BLaER1 (cell line): ENCODE measurements at regions not wholly inside any gene's neighbourhood (a gene's known extent, or its start where the extent isn't known, plus 50 kb on each side); places are given as distances from the start of the nearest gene placed in this dataset.

ENCODE experiments used
- H3K27ac ChIP-seq: shearing (Covaris generic); formaldehyde crosslinking; 2 replicates; pipeline ENCODE4 v1.8.1; 2022
- H3K27me3 ChIP-seq: shearing (Covaris generic); formaldehyde crosslinking; 2 replicates; pipeline ENCODE4 v1.8.1; 2022
- H3K36me3 ChIP-seq: shearing (Covaris generic); formaldehyde crosslinking; 2 replicates; pipeline ENCODE4 v1.8.1; 2022
- H3K4me1 ChIP-seq: shearing (Covaris generic); formaldehyde crosslinking; 2 replicates; pipeline ENCODE4 v1.8.1; 2022
- H3K4me2 ChIP-seq: shearing (Covaris generic); formaldehyde crosslinking; 2 replicates; pipeline ENCODE4 v1.8.1; 2022
- H3K4me3 ChIP-seq: shearing (Covaris generic); formaldehyde crosslinking; 2 replicates; pipeline ENCODE4 v1.8.1; 2022
- H3K9ac ChIP-seq: shearing (Covaris generic); formaldehyde crosslinking; 2 replicates; pipeline ENCODE4 v1.8.1; 2022
- H3K9me3 ChIP-seq: shearing (Covaris generic); formaldehyde crosslinking; 2 replicates; pipeline ENCODE4 v1.8.1; 2022
- H4K20me1 ChIP-seq: shearing (Covaris generic); formaldehyde crosslinking; 2 replicates; pipeline ENCODE4 v1.8.1; 2022
- Cebpa-rat ChIP-seq: shearing (Covaris generic); IDR thresholded peaks from 2 replicates; pipeline ENCODE4 v1.8.1; 2022

DNA sequence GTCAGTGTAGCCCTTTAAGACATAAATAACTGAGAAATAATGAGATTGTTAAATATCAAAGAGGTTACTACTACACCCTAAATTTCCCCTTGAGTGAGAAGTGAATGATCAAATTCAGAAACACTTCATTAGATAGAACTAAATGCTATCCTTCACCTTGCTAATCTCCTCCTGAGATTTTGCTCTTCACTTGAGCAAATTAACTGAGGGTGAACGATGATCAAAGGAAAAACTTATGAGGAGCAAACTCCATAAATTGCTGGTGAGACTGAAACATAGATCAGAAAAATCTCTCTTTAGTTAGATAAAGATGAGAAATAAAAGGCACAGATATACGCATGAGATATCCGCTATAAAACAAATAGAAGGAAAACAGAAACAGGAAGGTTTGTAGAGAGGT lies 63.1 kb upstream of the TANC1 start:
- H3K4me2 ChIP-seq, result no peak overlapping the region
- no peaks in the 10 kb centered on the region for H4K20me1 ChIP-seq
- no peak overlapping the region for H3K9ac ChIP-seq
- no peaks in the 10 kb centered on the region for H3K36me3 ChIP-seq
- TF ChIP-seq Cebpa-rat, result no peak
- no peak overlapping the region for H3K4me3 ChIP-seq
- H3K27ac ChIP-seq, result no peak overlapping the region
- H3K27me3 ChIP-seq, result no peaks in the 10 kb centered on the region
- H3K9me3 ChIP-seq, result no peaks in the 10 kb centered on the region
- H3K4me1 ChIP-seq, result no peaks in the 10 kb centered on the region

DNA sequence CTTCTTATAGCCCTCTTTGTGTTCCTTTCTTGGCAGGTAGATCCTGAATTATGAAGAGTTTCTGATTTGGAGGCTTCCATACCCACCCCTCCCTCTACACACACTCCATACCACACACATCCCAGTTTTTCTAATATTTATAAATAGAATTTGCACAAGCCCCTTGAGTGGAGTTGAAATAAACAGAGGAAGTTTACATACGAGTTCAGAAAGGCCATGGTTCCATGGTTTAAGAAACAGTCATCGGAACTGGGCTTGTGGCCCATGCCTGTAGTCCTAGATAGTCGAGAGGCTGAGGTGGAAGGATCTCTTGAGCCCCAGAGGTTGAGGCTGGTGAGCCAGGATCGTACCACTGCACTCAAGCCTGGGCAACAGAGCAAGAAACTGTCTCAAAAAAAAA lies 62.7 kb upstream of the TANC1 start:
- Histone ChIP-seq H3K27me3 (no peaks in the 10 kb centered on the region), H3K36me3 (no peaks in the 10 kb centered on the region), H3K4me2 (no peak overlapping the region), H3K4me1 (no peaks in the 10 kb centered on the region), H4K20me1 (no peaks in the 10 kb centered on the region), H3K27ac (no peak overlapping the region), H3K9me3 (no peaks in the 10 kb centered on the region), H3K9ac (no peak overlapping the region), H3K4me3 (no peak overlapping the region)
- TF ChIP-seq Cebpa-rat, result no peak

DNA sequence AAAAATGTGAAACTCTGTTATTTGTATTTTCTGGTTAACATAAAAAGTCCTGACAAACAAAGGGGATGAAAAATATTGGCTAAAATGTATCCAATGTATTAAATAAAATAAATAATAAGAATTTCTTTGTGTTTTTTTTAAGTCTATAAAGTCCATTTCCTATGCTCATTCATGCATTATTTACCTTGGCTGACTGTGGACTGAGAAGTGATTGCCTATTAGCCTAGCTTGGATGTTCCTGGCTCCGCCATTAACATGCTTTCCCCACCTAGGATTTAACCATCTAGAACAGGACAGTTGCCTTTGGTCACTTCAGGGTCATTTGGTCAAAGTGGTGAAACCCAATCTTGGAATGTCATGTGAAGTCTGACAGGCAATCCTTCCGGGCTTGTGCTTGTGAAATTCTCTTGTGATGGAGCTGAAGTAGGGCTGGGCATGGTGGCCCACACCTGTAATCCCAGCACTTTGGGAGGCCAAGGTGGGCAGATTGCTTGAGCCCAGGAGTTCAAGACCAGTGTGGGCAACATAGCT lies 60.4 kb upstream of the TANC1 start:
- Histone ChIP-seq H3K9ac (no peak overlapping the region), H3K36me3 (no peaks in the 10 kb centered on the region), H3K4me3 (no peak overlapping the region), H3K27ac (no peak overlapping the region), H3K27me3 (no peaks in the 10 kb centered on the region), H3K9me3 (no peaks in the 10 kb centered on the region), H4K20me1 (no peaks in the 10 kb centered on the region), H3K4me2 (no peak overlapping the region), H3K4me1 (no peaks in the 10 kb centered on the region)
- TF ChIP-seq Cebpa-rat, result no peak

DNA sequence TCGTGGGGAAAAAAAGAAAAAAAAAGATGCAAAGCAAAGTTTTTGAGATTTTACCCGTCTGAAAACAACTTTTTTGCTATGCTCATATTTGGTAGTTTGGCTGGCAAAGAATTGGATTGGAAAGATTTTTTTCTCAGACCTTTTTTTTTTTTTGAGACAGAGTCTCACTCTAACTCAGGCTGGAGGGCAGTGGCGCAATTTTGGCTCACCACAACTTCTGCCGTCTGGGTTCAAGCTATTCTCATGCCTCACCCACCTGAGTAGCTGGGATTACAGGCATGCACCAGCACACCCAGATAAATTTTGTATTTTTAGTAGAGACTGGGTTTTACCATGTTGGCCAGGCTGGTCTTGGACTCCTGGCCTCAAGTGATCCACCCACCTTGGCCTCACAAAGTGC lies 56.3 kb upstream of the TANC1 start:
- H4K20me1 ChIP-seq, result no peaks in the 10 kb centered on the region
- no peak overlapping the region for H3K4me3 ChIP-seq
- no peak overlapping the region for H3K27ac ChIP-seq
- H3K4me2 ChIP-seq, result no peak overlapping the region
- no peak overlapping the region for H3K9ac ChIP-seq
- H3K4me1 ChIP-seq, result peaks cover 15% of the 10 kb centered on the region
- no peak for TF ChIP-seq Cebpa-rat
- no peaks in the 10 kb centered on the region for H3K36me3 ChIP-seq
- H3K27me3 ChIP-seq, result no peaks in the 10 kb centered on the region
- no peaks in the 10 kb centered on the region for H3K9me3 ChIP-seq

DNA sequence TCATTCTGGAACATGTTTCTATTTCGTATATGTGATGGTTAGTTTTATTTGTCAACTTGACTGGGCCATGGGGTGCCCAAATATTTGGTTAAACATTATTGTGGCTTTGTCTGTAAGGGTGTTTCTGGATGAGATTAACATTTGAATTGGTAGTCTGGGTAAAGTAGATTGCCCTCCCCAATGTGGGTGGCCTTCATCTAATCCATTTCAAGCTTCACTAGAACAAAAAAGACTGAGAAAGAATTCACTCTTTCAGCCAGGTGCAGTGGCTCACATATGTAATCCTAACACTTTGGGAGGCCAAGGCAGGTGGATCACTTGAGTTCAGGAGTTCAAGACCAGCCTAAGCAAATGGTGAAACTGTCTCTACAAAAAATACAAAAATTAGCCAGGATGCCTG lies 55.7 kb upstream of the TANC1 start:
- H3K9me3 ChIP-seq, result no peaks in the 10 kb centered on the region
- H3K4me2 ChIP-seq, result no peak overlapping the region
- no peak overlapping the region for H3K27ac ChIP-seq
- no peak overlapping the region for H3K4me3 ChIP-seq
- no peaks in the 10 kb centered on the region for H3K27me3 ChIP-seq
- H3K4me1 ChIP-seq, result peaks cover 15% of the 10 kb centered on the region
- no peak overlapping the region for H3K9ac ChIP-seq
- no peak for TF ChIP-seq Cebpa-rat
- H4K20me1 ChIP-seq, result no peaks in the 10 kb centered on the region
- no peaks in the 10 kb centered on the region for H3K36me3 ChIP-seq

DNA sequence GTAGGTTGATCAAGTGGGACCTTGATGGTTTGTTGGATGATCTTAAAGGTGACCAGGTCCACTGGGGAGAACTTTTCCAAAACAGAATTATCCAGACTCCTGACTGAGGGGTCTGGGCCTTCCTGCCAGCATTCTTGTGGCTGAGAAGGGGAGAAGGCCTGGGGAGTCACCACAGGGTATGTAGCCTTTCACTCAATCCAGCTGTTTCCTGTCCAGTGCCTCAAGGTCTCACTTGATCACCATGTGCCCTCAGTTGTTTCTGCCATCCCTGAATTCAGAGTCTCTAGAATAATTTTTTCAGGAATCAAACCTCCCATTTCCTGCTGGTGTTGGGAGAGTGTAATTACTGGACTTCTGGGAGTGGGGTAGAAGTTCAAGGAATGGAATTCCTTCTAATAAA lies 54.4 kb upstream of the TANC1 start:
- no peak overlapping the region for H3K9ac ChIP-seq
- H3K27me3 ChIP-seq, result no peaks in the 10 kb centered on the region
- no peaks in the 10 kb centered on the region for H3K36me3 ChIP-seq
- H3K4me3 ChIP-seq, result no peak overlapping the region
- peaks cover 15% of the 10 kb centered on the region for H3K4me1 ChIP-seq
- no peak overlapping the region for H3K27ac ChIP-seq
- peak overlapping the region; percentile 31 for H3K4me2 ChIP-seq
- TF ChIP-seq Cebpa-rat, result no peak
- H3K9me3 ChIP-seq, result no peaks in the 10 kb centered on the region
- no peaks in the 10 kb centered on the region for H4K20me1 ChIP-seq

DNA sequence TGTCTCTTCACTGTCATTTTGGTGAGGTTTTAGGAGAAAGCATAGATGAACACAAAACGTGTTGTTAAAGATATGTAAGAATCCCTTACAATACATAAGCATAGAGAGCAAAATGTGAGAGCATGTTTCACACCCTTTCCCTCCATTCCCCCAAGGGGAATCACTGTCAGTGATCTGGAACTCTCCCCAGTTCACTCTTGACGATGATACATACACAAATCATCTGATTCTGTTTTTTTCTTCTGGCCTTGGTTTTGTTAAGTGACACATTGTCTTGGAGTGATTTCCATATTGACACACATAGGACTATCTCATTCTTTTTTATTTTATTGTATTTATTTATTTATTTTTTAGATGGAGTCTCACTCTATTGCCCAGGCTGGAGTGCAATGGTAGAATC lies 53.7 kb upstream of the TANC1 start:
- TF ChIP-seq Cebpa-rat, result no peak
- H3K36me3 ChIP-seq, result no peaks in the 10 kb centered on the region
- no peaks in the 10 kb centered on the region for H4K20me1 ChIP-seq
- H3K9ac ChIP-seq, result no peak overlapping the region
- no peaks in the 10 kb centered on the region for H3K9me3 ChIP-seq
- peaks cover 15% of the 10 kb centered on the region for H3K4me1 ChIP-seq
- no peak overlapping the region for H3K27ac ChIP-seq
- no peak overlapping the region for H3K4me3 ChIP-seq
- no peaks in the 10 kb centered on the region for H3K27me3 ChIP-seq
- H3K4me2 ChIP-seq, result 0 out of 2 replicates have a peak overlapping the region, but pooled peaks have one; percentile 31

DNA sequence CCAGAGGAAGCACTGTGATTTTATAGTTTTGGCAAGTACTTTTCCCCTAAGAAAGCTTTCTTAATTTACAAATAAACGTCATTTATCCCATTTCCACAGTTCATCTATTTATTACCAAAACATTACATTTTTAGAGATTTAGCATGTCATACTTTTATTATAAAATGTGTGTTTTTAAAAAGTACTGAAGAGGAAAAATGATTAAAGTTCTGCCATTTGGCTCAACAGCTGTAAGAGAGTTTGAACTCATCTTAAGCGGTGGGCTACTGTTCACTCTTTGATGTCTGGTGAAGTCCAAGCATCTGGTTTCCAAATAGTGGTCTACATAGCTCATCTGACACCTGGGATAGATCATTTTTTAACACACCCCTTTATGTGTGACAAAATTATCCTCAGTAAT lies 51.3 kb upstream of the TANC1 start:
- H3K4me1 ChIP-seq, result peaks cover 15% of the 10 kb centered on the region
- no peaks in the 10 kb centered on the region for H3K27me3 ChIP-seq
- H3K9ac ChIP-seq, result no peak overlapping the region
- no peak overlapping the region for H3K4me2 ChIP-seq
- peaks cover 7% of the 10 kb centered on the region for H3K9me3 ChIP-seq
- H4K20me1 ChIP-seq, result no peaks in the 10 kb centered on the region
- TF ChIP-seq Cebpa-rat, result no peak
- no peaks in the 10 kb centered on the region for H3K36me3 ChIP-seq
- no peak overlapping the region for H3K27ac ChIP-seq
- H3K4me3 ChIP-seq, result no peak overlapping the region

DNA sequence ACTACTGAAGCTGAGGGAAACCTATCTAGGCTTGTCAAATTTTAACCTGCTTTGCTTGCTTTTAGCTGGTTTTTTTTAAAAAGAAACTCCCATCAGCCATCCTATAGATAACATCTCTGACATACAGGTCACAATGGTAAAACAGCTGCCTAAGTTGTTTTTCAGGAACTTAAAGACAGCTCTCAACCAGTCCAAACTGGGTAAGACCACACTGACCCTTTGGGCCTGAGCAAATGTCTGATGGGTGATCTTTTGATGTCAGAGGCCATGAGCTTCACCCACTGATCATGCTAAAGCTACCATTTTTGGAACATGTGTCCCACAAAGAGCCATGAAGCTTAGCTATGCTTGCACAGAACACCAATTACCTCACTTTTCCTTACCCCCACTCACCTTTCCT lies 50.0 kb upstream of the TANC1 start:
- Histone ChIP-seq H3K27me3 (no peaks in the 10 kb centered on the region), H3K4me3 (no peak overlapping the region), H4K20me1 (no peaks in the 10 kb centered on the region), H3K9me3 (peaks cover 14% of the 10 kb centered on the region), H3K4me2 (no peak overlapping the region), H3K4me1 (peaks cover 19% of the 10 kb centered on the region), H3K9ac (no peak overlapping the region), H3K36me3 (no peaks in the 10 kb centered on the region), H3K27ac (no peak overlapping the region)
- no peak for TF ChIP-seq Cebpa-rat
